ENCODE measurements at regions not wholly inside any gene's neighbourhood (a gene's known extent, or its start where the extent isn't known, plus 50 kb on each side); places are given as distances from the start of the nearest gene placed in this dataset.

DNA sequence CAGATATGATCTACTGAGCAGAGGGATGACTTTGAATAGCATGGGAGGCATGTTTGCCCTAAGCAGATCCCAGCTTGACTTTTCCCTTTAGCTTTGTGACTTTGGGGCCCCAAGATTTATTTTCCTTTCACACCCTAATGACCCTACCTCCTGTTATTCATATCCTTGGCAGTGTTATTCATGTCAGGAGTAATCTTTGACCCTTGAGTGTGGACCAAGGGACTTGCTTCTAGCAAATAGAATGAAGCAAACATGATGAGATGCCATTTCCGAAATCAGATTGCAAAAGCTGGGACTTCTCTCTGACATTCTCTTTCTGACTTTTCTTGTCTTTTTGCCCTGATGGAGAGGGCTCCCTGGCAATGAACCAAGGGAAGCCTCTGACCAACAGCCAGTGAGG, 415.4 kb upstream of the PROK2 start:
- Histone ChIP-seq H3K18ac (ENCODE audit: low read depth, low read length) (no peak overlapping the region), H2BK5ac (ENCODE audit: low read depth, low read length, poor library complexity, severe bottlenecking) (no peak overlapping the region), H2AFZ (replicated peaks; ENCODE audit: low read length, poor library complexity) (no peak overlapping the region), H4K8ac (ENCODE audit: low read depth in 2 of 2, low read length in 2 of 2) (no peak overlapping the region), H3K36me3 (ENCODE audit: control insufficient read depth, insufficient read depth, low read length) (no peaks in the 10 kb centered on the region), H3K9me3 (ENCODE audit: control insufficient read depth, insufficient read depth, low read length) (peaks cover 2% of the 10 kb centered on the region; the same call in 1 of the 2 replicates), H3K27ac (ENCODE audit: insufficient read depth, low read length) (no peak overlapping the region), H3K56ac (ENCODE audit: extremely low read depth, insufficient read depth, low read length) (no peak overlapping the region), H3K79me1 (ENCODE audit: low read depth in 1 of 2, low read length in 2 of 2) (no peaks in the 10 kb centered on the region), H3K27me3 (ENCODE audit: control insufficient read depth, insufficient read depth, low read length) (peaks cover 10% of the 10 kb centered on the region; the same call in 1 of the 2 replicates), H3K14ac (replicated peaks; ENCODE audit: low read depth, low read length) (no peak overlapping the region), H3K4me3 (ENCODE audit: insufficient read depth, low read depth, low read length) (no peak overlapping the region), H4K91ac (ENCODE audit: insufficient read depth, low read depth, low read length) (no peak overlapping the region), H3K4me2 (ENCODE audit: low read depth, low read length) (no peak overlapping the region), H3K4ac (ENCODE audit: low read depth, low read length) (no peak overlapping the region), H3K9me1 (ENCODE audit: insufficient read depth, low read length) (no peaks in the 10 kb centered on the region), H2AK9ac (replicated peaks; ENCODE audit: low read depth, low read length, poor library complexity) (no peak overlapping the region), H3K4me1 (ENCODE audit: control insufficient read depth, insufficient read depth, low read length) (no peaks in the 10 kb centered on the region), H3K23ac (ENCODE audit: low read depth, low read length) (no peak overlapping the region), H4K20me1 (ENCODE audit: insufficient read depth, low read length) (no peaks in the 10 kb centered on the region), H2AK5ac (ENCODE audit: low read depth, low read length) (no peak overlapping the region), H2BK15ac (ENCODE audit: low read depth, low read length) (no peak overlapping the region), H2BK20ac (ENCODE audit: low read depth, low read length) (no peak overlapping the region), H4K5ac (ENCODE audit: low read depth, low read length) (no peak overlapping the region), H2BK120ac (ENCODE audit: low read depth, low read length) (no peak overlapping the region), H3K9ac (ENCODE audit: low read depth, low read length) (no peak overlapping the region)
- intact Hi-C loops (cut with micrococcal nuclease): no loop called here
- no peak for DNase-seq
- dilution Hi-C loops (cut with HindIII; ENCODE audit: low sequenced_read_pairs, unreplicated experiment): no loop called here
- ATAC-seq (ENCODE audit: low read depth): no peak
- BruUV-seq (replicated peaks): no TSS peak
- WGBS, 2 experiments (ENCODE audit: extremely low coverage in 2 of 2, insufficient read length in 1 of 2): 29% methylated on average over 1 of the region's 1 CpG; no CpG with 5 or more reads in 1 of the 2 experiments
- POLR2A ChIA-PET (ENCODE audit: unreplicated experiment): no interaction called here
- in situ Hi-C loops (cut with MboI; ENCODE audit: low sequenced_read_pairs): no loop called here
- TF ChIP-seq, protein P1, sequence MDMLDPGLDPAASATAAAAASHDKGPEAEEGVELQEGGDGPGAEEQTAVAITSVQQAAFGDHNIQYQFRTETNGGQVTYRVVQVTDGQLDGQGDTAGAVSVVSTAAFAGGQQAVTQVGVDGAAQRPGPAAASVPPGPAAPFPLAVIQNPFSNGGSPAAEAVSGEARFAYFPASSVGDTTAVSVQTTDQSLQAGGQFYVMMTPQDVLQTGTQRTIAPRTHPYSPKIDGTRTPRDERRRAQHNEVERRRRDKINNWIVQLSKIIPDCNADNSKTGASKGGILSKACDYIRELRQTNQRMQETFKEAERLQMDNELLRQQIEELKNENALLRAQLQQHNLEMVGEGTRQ (IDR thresholded peaks at IDR 0.05; ENCODE audit: low read depth, low read length): no peak
- TF ChIP-seq SMC3 (IDR thresholded peaks at IDR 0.05; ENCODE audit: low read depth, low read length) (no peak), BHLHE40 (IDR thresholded peaks at IDR 0.05; ENCODE audit: low read depth, low read length) (no peak), NFE2L2 (IDR thresholded peaks at IDR 0.05; ENCODE audit: low read depth, low read length) (no peak)
- CTCF ChIA-PET: interaction anchor here (1.2 kb wide), 1 partner anchor 12 kb away, joined by 3 read pairs; no protein-coding TSS in a partner anchor

Data from IMR-90 (cell line).